ENCODE measurements at regions not wholly inside any gene's neighbourhood (a gene's known extent, or its start where the extent isn't known, plus 50 kb on each side); places are given as distances from the start of the nearest gene placed in this dataset.

DNA sequence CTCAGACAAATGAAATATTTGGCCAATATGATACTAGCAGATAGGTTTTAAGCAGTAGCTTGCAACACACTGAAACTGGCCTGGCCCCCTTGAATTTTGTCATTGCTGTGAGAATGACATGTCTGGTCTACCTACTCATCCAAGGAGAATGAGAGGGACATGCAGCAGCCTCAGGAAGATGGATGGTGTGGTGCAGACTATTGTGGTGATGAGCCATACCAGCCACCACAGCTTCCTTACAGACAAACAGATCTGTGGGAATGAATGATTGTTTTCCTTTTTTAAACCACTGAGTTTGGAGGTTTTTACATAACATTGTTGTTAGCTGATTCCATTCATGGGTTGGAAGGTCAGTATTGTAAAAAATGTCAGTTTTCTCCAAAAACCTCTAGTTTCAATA lies 133.7 kb upstream of the POU1F1 start:
- TF ChIP-seq POLR2A (IDR thresholded peaks at IDR 0.05; ENCODE audit: low read depth, low read length), result no peak
- TF ChIP-seq TAF1 (IDR thresholded peaks at IDR 0.05; ENCODE audit: borderline replicate concordance, low read depth, low read length), result no peak
